SU-DHL-6 (cell line): ENCODE measurements at regions not wholly inside any gene's neighbourhood (a gene's known extent, or its start where the extent isn't known, plus 50 kb on each side); places are given as distances from the start of the nearest gene placed in this dataset.

Source experiments
- CTCF ChIP-seq: fragments of 200-600 bp; sonication (generic); IDR thresholded peaks from one replicate; pipeline ENCODE4 v1.5.1; 2017; ENCODE audit warnings: antibody characterized with exemption, mild to moderate bottlenecking, low read length, moderate library complexity; ENCODE audit not compliant: insufficient read depth, poor library complexity, severe bottlenecking
- EZH2phosphoT487 ChIP-seq: fragments of 200-600 bp; sonication (generic), shearing (Covaris generic); conservative IDR thresholded peaks from 2 replicates; pipeline ENCODE4 v1.6.1; 2018; ENCODE audit warnings: mild to moderate bottlenecking, antibody characterized with exemption, low read length, moderate library complexity, mixed read lengths

DNA sequence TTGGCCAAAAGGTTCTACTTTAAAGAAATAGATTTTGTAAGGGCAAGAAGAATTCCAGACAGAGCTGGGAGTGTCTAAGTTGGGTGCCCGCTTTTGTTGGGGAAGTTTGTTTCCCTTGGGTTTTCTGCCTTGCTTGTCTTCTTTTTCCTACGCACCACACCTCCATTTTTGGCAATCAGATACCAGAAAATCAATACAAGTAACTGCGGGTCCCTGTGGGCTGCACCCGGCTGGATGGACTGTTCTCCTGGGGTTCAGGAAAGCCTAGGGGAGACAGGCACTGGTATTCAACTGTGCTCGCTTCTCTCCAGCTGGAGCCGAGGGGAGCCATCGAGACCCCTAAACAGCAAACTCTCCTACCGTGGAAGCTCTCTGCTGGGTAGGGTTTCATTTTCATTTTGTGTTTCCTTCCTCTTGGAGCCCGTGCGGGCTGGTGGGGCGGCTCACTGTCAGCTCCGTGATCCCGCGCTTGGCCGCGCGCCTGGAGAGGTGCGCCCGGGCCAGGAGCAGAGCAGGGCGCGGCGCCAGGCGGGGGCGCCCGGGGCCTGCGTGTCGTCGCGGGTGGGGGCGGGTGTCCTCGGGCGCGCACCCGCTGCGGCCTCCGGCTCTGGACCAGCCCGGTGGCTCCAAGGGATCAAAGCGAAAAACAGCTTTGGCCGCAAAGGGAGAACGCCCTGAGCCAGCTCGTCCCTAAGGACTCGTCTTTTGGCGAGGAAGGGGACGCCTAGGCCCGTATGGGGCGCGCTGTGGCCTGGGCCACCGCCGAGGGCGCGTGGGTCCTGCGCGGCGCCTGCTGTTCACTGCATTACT lies 347.2 kb downstream of the ZNF536 start:
- TF ChIP-seq CTCF (no peak), EZH2phosphoT487 (no peak)
